Adrenal gland (tissue), 5 donors: ENCODE measurements at regions not wholly inside any gene's neighbourhood (a gene's known extent, or its start where the extent isn't known, plus 50 kb on each side); places are given as distances from the start of the nearest gene placed in this dataset.

Source experiments
- CTCF ChIP-seq, 6 experiments: fragments of 450-650 bp in 4 of 6; fragments of 200-600 bp in 2 of 6; sonication (generic) in 1 of 6; IDR thresholded peaks; 1 replicate in 5 of 6; 2 replicates in 1 of 6; pipeline versions ENCODE4 v1.5.1 to v1.8.0; 2016 to 2021; ENCODE audit warnings: antibody characterized with exemption in 6 of 6, mild to moderate bottlenecking in 2 of 6, moderate library complexity in 1 of 6
- POLR2A ChIP-seq, 2 donors: fragments of 450-650 bp; IDR thresholded peaks; one replicate each; pipeline ENCODE4 v1.6.1; 2017; ENCODE audit warnings: antibody characterized with exemption in 2 of 2, mild to moderate bottlenecking in 2 of 2, moderate library complexity in 1 of 2
- donor health status: DM: no; HTN: no; CAD: no.

- TF ChIP-seq CTCF (IDR thresholded peaks at IDR 0.05) (no peak), POLR2A (IDR thresholded peaks at IDR 0.05) (no peak)
Measured at GRCh38 chr5:25568989-25569625, 924.3 kb upstream of the CDH10 start.
